B cell (primary cell): ENCODE measurements at regions not wholly inside any gene's neighbourhood (a gene's known extent, or its start where the extent isn't known, plus 50 kb on each side); places are given as distances from the start of the nearest gene placed in this dataset.

Experiments used
- CTCF ChIP-seq: fragments of 200-600 bp; IDR thresholded peaks from one replicate; pipeline ENCODE4 v1.8.0; 2022; ENCODE audit warnings: antibody characterized with exemption, mild to moderate bottlenecking
- EZH2 ChIP-seq: IDR thresholded peaks from 2 replicates; pipeline ENCODE4 v1.6.1; 2012; ENCODE audit warnings: borderline replicate concordance, low read depth, mild to moderate bottlenecking, moderate library complexity, low read length; ENCODE audit not compliant: insufficient read depth, poor library complexity, severe bottlenecking

GRCh38 chr1:143699731-143700130 is 272.1 kb downstream of the FAM72C start:
- no peak for TF ChIP-seq CTCF
- no peak for TF ChIP-seq EZH2
